ENCODE measurements at regions not wholly inside any gene's neighbourhood (a gene's known extent, or its start where the extent isn't known, plus 50 kb on each side); places are given as distances from the start of the nearest gene placed in this dataset.

DNA sequence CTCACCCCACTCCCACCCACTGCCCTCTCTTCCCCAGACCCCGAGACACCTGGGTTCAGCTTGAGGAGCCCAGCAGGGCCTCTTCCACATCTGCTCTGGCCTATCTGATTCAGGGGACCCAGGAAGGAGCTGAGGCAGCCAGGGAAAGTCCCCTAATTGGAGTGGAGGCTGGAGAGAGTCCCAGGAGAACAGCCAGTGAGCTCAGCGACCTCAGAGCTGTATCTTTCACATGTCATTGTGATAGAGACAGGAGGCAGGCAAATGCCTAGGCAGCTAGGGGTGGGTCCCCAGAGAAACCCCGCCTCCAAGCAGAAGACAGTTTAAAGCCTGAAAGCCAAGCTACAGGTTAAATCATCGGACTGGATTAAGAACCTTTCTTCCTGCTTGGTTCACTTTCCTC is 122.7 kb downstream of the MATN1 start:
- Histone ChIP-seq H3K9me3 (peaks cover 0 to 8% (median 0%) of the 10 kb centered on the region in 11 donors), H3K4me1 (no peaks in the 10 kb centered on the region), H3K27me3 (peaks cover 0 to 34% (median 24%) of the 10 kb centered on the region in 7 donors), H3K36me3 (no peaks in the 10 kb centered on the region), H3K4me3 (no peak overlapping the region), H3K27ac (no peak overlapping the region)
- DNase-seq (no peak), ATAC-seq (no peak)
- TF ChIP-seq, protein P1, sequence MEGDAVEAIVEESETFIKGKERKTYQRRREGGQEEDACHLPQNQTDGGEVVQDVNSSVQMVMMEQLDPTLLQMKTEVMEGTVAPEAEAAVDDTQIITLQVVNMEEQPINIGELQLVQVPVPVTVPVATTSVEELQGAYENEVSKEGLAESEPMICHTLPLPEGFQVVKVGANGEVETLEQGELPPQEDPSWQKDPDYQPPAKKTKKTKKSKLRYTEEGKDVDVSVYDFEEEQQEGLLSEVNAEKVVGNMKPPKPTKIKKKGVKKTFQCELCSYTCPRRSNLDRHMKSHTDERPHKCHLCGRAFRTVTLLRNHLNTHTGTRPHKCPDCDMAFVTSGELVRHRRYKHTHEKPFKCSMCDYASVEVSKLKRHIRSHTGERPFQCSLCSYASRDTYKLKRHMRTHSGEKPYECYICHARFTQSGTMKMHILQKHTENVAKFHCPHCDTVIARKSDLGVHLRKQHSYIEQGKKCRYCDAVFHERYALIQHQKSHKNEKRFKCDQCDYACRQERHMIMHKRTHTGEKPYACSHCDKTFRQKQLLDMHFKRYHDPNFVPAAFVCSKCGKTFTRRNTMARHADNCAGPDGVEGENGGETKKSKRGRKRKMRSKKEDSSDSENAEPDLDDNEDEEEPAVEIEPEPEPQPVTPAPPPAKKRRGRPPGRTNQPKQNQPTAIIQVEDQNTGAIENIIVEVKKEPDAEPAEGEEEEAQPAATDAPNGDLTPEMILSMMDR (IDR thresholded peaks at IDR 0.05) = no peak
- intact Hi-C loops (cut with DNase I) = no loop called here
- WGBS, 2 donors = 65 to 73% methylated on average over 4 of the region's 4 CpGs

DNA sequence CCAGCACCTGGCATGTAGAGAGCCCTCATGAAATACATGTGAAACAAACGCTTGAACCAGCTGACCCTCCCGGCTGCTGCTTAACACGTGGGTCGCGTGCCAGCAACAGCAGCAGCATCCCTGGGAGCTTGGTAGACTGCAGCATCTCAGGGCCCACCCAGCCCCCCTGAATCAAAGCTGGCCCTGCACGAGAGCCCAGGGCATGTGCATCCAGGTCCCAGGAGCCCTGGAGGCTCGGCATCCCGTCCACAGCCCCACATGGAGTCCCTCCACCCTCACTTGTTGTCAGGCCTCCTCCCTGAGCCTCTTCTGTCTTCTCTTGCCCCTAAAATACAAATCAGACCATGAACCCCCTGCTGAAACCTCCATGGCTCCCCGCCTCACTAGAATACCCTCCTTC is 123.1 kb downstream of the MATN1 start:
- H3K27me3 ChIP-seq = peaks cover 0 to 35% (median 25%) of the 10 kb centered on the region in 7 donors
- no peak overlapping the region for H3K4me3 ChIP-seq
- H3K36me3 ChIP-seq = no peaks in the 10 kb centered on the region
- no peak overlapping the region for H3K27ac ChIP-seq
- intact Hi-C loops (cut with DNase I) = no loop called here
- no peak for ATAC-seq
- no peaks in the 10 kb centered on the region for H3K4me1 ChIP-seq
- WGBS, 2 donors = 71 to 74% methylated on average over 9 of the region's 9 CpGs
- TF ChIP-seq, protein P1 (IDR thresholded peaks at IDR 0.05) = no peak
- no peak for DNase-seq
- H3K9me3 ChIP-seq = peaks cover 0 to 8% (median 0%) of the 10 kb centered on the region in 11 donors

- no peak for DNase-seq
- H3K9me3 ChIP-seq = peaks cover 0 to 8% (median 0%) of the 10 kb centered on the region in 11 donors
Observed at GRCh38 chr1:30599721-30600120, 123.7 kb downstream of the MATN1 start.

DNA sequence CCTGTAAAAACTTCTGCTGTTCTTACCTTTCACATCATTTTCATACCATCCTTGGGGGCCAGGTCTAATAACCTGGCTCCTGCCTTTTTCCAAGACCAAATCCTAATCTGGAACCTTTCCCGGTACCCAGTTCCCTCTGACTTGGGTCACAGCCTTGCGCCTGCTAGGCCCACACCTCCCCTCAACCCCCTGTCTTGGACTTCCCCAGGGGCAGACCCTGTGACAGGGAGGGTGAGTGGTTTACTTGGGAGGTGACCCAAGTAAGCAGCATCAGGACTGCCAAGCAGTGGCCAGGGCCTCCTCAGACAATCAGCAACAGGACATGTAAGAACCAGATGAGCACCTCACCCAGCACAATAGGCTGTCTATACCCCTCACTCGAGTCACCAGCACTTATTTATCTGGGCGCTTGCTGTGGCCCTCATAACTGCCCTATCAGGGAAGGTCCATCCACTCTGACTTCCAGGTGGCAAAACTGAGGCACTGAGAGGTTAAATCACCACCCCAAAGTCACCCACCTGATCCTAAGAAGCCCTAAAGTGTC is 124.7 kb downstream of the MATN1 start:
- Histone ChIP-seq H3K4me3 (no peak overlapping the region), H3K4me1 (no peaks in the 10 kb centered on the region), H3K27ac (no peak overlapping the region), H3K9me3 (peaks cover 0 to 8% (median 0%) of the 10 kb centered on the region in 11 donors), H3K36me3 (no peaks in the 10 kb centered on the region), H3K27me3 (peaks cover 0 to 39% (median 27%) of the 10 kb centered on the region in 7 donors)
- TF ChIP-seq, protein P1 (IDR thresholded peaks at IDR 0.05) = no peak
- WGBS, 2 donors = 89 to 91% methylated on average over 4 of the region's 4 CpGs
- intact Hi-C loops (cut with DNase I) = no loop called here
- DNase-seq (no peak), ATAC-seq (no peak)

More at GRCh38 chr1:30599721-30600120, 123.7 kb downstream of the MATN1 start:
- WGBS, 2 donors = 63 to 64% methylated on average over 5 of the region's 5 CpGs
- intact Hi-C loops (cut with DNase I) = no loop called here
- H3K4me1 ChIP-seq = no peaks in the 10 kb centered on the region
- no peaks in the 10 kb centered on the region for H3K36me3 ChIP-seq
- TF ChIP-seq, protein P1 (IDR thresholded peaks at IDR 0.05) = no peak
- H3K27me3 ChIP-seq = peaks cover 0 to 39% (median 29%) of the 10 kb centered on the region in 7 donors
- no peak overlapping the region for H3K4me3 ChIP-seq
- no peak overlapping the region for H3K27ac ChIP-seq
- peak in 1 of 8 donors; percentile 14 for ATAC-seq

All from heart right ventricle (tissue), 16 donors.